ENCODE measurements at regions not wholly inside any gene's neighbourhood (a gene's known extent, or its start where the extent isn't known, plus 50 kb on each side); places are given as distances from the start of the nearest gene placed in this dataset.

GRCh38 chr2:234404957-234405356, 91.9 kb downstream of the ARL4C start:
- TF ChIP-seq CTCF (IDR thresholded peaks at IDR 0.05): no peak
- no peak overlapping the region for H3K4me2 ChIP-seq (ENCODE audit: low read length)
- H3K4me3 ChIP-seq (ENCODE audit: low read depth, low read length): no peak overlapping the region
- no peaks in the 10 kb centered on the region for H3K9me3 ChIP-seq (ENCODE audit: control insufficient read depth, low read length)
- H3K27ac ChIP-seq: no peak overlapping the region
- H3K36me3 ChIP-seq (ENCODE audit: control insufficient read depth, insufficient read depth, low read length): no peaks in the 10 kb centered on the region
- no peak overlapping the region for H3K9ac ChIP-seq
- H3K79me2 ChIP-seq: no peaks in the 10 kb centered on the region
- H2AFZ ChIP-seq: no peak overlapping the region
- H3K27me3 ChIP-seq (ENCODE audit: control insufficient read depth, insufficient read depth, low read length): no peaks in the 10 kb centered on the region
- H3K4me1 ChIP-seq: no peaks in the 10 kb centered on the region

- Histone ChIP-seq H3K36me3 (ENCODE audit: control insufficient read depth, insufficient read depth, low read length) (no peaks in the 10 kb centered on the region), H3K27ac (no peak overlapping the region), H3K4me2 (ENCODE audit: low read length) (no peak overlapping the region), H3K4me3 (ENCODE audit: low read depth, low read length) (no peak overlapping the region), H3K27me3 (ENCODE audit: control insufficient read depth, insufficient read depth, low read length) (no peaks in the 10 kb centered on the region), H3K4me1 (no peaks in the 10 kb centered on the region), H2AFZ (no peak overlapping the region), H3K9me3 (ENCODE audit: control insufficient read depth, low read length) (no peaks in the 10 kb centered on the region), H3K79me2 (no peaks in the 10 kb centered on the region), H3K9ac (no peak overlapping the region)
- no peak for TF ChIP-seq CTCF (IDR thresholded peaks at IDR 0.05)
Observed at GRCh38 chr2:234403751-234404150, 93.1 kb downstream of the ARL4C start.

GRCh38 chr2:234403074-234403473, 93.8 kb downstream of the ARL4C start:
- no peak overlapping the region for H3K27ac ChIP-seq
- no peaks in the 10 kb centered on the region for H3K27me3 ChIP-seq (ENCODE audit: control insufficient read depth, insufficient read depth, low read length)
- no peaks in the 10 kb centered on the region for H3K79me2 ChIP-seq
- H3K9me3 ChIP-seq (ENCODE audit: control insufficient read depth, low read length): no peaks in the 10 kb centered on the region
- H3K36me3 ChIP-seq (ENCODE audit: control insufficient read depth, insufficient read depth, low read length): no peaks in the 10 kb centered on the region
- H2AFZ ChIP-seq: no peak overlapping the region
- no peak overlapping the region for H3K4me2 ChIP-seq (ENCODE audit: low read length)
- TF ChIP-seq CTCF (IDR thresholded peaks at IDR 0.05): no peak
- H3K9ac ChIP-seq: no peak overlapping the region
- no peaks in the 10 kb centered on the region for H3K4me1 ChIP-seq
- H3K4me3 ChIP-seq (ENCODE audit: low read depth, low read length): no peak overlapping the region

GRCh38 chr2:234401426-234401825, 95.5 kb downstream of the ARL4C start:
- H3K27me3 ChIP-seq (ENCODE audit: control insufficient read depth, insufficient read depth, low read length): no peaks in the 10 kb centered on the region
- no peak overlapping the region for H3K9ac ChIP-seq
- no peaks in the 10 kb centered on the region for H3K36me3 ChIP-seq (ENCODE audit: control insufficient read depth, insufficient read depth, low read length)
- H3K9me3 ChIP-seq (ENCODE audit: control insufficient read depth, low read length): no peaks in the 10 kb centered on the region
- no peak overlapping the region for H3K4me3 ChIP-seq (ENCODE audit: low read depth, low read length)
- TF ChIP-seq CTCF (IDR thresholded peaks at IDR 0.05): no peak
- no peak overlapping the region for H3K4me2 ChIP-seq (ENCODE audit: low read length)
- no peaks in the 10 kb centered on the region for H3K4me1 ChIP-seq
- no peaks in the 10 kb centered on the region for H3K79me2 ChIP-seq
- no peak overlapping the region for H3K27ac ChIP-seq
- no peak overlapping the region for H2AFZ ChIP-seq

- no peak overlapping the region for H2AFZ ChIP-seq
- no peaks in the 10 kb centered on the region for H3K4me1 ChIP-seq
- no peak overlapping the region for H3K4me3 ChIP-seq (ENCODE audit: low read depth, low read length)
- no peaks in the 10 kb centered on the region for H3K79me2 ChIP-seq
- H3K36me3 ChIP-seq (ENCODE audit: control insufficient read depth, insufficient read depth, low read length): no peaks in the 10 kb centered on the region
- H3K27me3 ChIP-seq (ENCODE audit: control insufficient read depth, insufficient read depth, low read length): no peaks in the 10 kb centered on the region
- no peak overlapping the region for H3K4me2 ChIP-seq (ENCODE audit: low read length)
- no peaks in the 10 kb centered on the region for H3K9me3 ChIP-seq (ENCODE audit: control insufficient read depth, low read length)
- no peak for TF ChIP-seq CTCF (IDR thresholded peaks at IDR 0.05)
- H3K27ac ChIP-seq: no peak overlapping the region
- no peak overlapping the region for H3K9ac ChIP-seq
Observed at GRCh38 chr2:234399451-234400246, 97.2 kb downstream of the ARL4C start.

Data from parathyroid adenoma (tissue), 2 donors.